Activated T-cell treated with anti-CD3 and anti-CD28 coated beads, Interleukin-2, amount 50 U/mL, for 24 hours (primary cell): ENCODE measurements at regions not wholly inside any gene's neighbourhood (a gene's known extent, or its start where the extent isn't known, plus 50 kb on each side); places are given as distances from the start of the nearest gene placed in this dataset.

Experiments
- DNase-seq: peaks from one replicate; pipeline ENCODE4 v3.0.0-alpha.2; 2020
- H3K27ac Mint-ChIP-seq: 2 replicates; pipeline ENCODE4 v1.8.0; 2020; ENCODE audit warnings: mild to moderate bottlenecking, mixed read lengths
- H3K27me3 Mint-ChIP-seq: 2 replicates; pipeline ENCODE4 v1.8.0; 2020; ENCODE audit warnings: mixed read lengths
- H3K36me3 Mint-ChIP-seq: 2 replicates; pipeline ENCODE4 v1.8.0; 2020; ENCODE audit warnings: low read depth, mixed read lengths
- H3K4me1 Mint-ChIP-seq: 2 replicates; pipeline ENCODE4 v1.8.0; 2020; ENCODE audit warnings: low read depth, mixed read lengths
- H3K4me3 Mint-ChIP-seq: 2 replicates; pipeline ENCODE4 v1.8.0; 2020; ENCODE audit warnings: mild to moderate bottlenecking, moderate library complexity, mixed read lengths
- H3K9me3 Mint-ChIP-seq: 2 replicates; pipeline ENCODE4 v1.8.0; 2020; ENCODE audit warnings: mixed read lengths

- no peak for DNase-seq
- Mint-ChIP-seq H3K4me1 (no peaks in the 10 kb centered on the region), H3K9me3 (peaks cover 7% of the 10 kb centered on the region), H3K4me3 (no peak overlapping the region), H3K27ac (no peak overlapping the region), H3K27me3 (peaks cover 62% of the 10 kb centered on the region), H3K36me3 (no peaks in the 10 kb centered on the region)
Observed at GRCh38 chr6:41404182-41404845, 68.9 kb downstream of the NCR2 start.

GRCh38 chr6:41405941-41406727 is 70.7 kb downstream of the NCR2 start:
- Mint-ChIP-seq H3K27me3 (peaks cover 59% of the 10 kb centered on the region), H3K9me3 (peaks cover 7% of the 10 kb centered on the region), H3K27ac (no peak overlapping the region), H3K4me3 (no peak overlapping the region), H3K4me1 (no peaks in the 10 kb centered on the region), H3K36me3 (no peaks in the 10 kb centered on the region)
- no peak for DNase-seq

- no peak overlapping the region for H3K4me3 Mint-ChIP-seq
- peaks cover under 1% of the 10 kb centered on the region for H3K9me3 Mint-ChIP-seq
- no peaks in the 10 kb centered on the region for H3K36me3 Mint-ChIP-seq
- no peak for DNase-seq
- no peaks in the 10 kb centered on the region for H3K4me1 Mint-ChIP-seq
- H3K27ac Mint-ChIP-seq: no peak overlapping the region
- H3K27me3 Mint-ChIP-seq: peaks cover 51% of the 10 kb centered on the region
Observed at GRCh38 chr6:41406728-41407489, 71.5 kb downstream of the NCR2 start.

GRCh38 chr6:41408576-41408975 is 73.2 kb downstream of the NCR2 start:
- Mint-ChIP-seq H3K4me3 (no peak overlapping the region), H3K27ac (no peak overlapping the region), H3K9me3 (no peaks in the 10 kb centered on the region), H3K36me3 (no peaks in the 10 kb centered on the region), H3K27me3 (peaks cover 53% of the 10 kb centered on the region), H3K4me1 (no peaks in the 10 kb centered on the region)
- no peak for DNase-seq

GRCh38 chr6:41408982-41409381 is 73.6 kb downstream of the NCR2 start:
- Mint-ChIP-seq H3K4me3 (no peak overlapping the region), H3K36me3 (no peaks in the 10 kb centered on the region), H3K27me3 (peaks cover 54% of the 10 kb centered on the region), H3K4me1 (no peaks in the 10 kb centered on the region), H3K9me3 (no peaks in the 10 kb centered on the region), H3K27ac (no peak overlapping the region)
- DNase-seq: no peak

GRCh38 chr6:41409489-41409888 is 74.1 kb downstream of the NCR2 start:
- peaks cover 54% of the 10 kb centered on the region for H3K27me3 Mint-ChIP-seq
- H3K4me3 Mint-ChIP-seq: no peak overlapping the region
- H3K36me3 Mint-ChIP-seq: no peaks in the 10 kb centered on the region
- no peaks in the 10 kb centered on the region for H3K9me3 Mint-ChIP-seq
- no peaks in the 10 kb centered on the region for H3K4me1 Mint-ChIP-seq
- no peak for DNase-seq
- no peak overlapping the region for H3K27ac Mint-ChIP-seq

GRCh38 chr6:41411961-41412360 is 76.6 kb downstream of the NCR2 start:
- DNase-seq: no peak
- no peaks in the 10 kb centered on the region for H3K9me3 Mint-ChIP-seq
- H3K27ac Mint-ChIP-seq: no peak overlapping the region
- H3K4me3 Mint-ChIP-seq: no peak overlapping the region
- peaks cover 2% of the 10 kb centered on the region for H3K4me1 Mint-ChIP-seq
- H3K27me3 Mint-ChIP-seq: peaks cover 65% of the 10 kb centered on the region
- no peaks in the 10 kb centered on the region for H3K36me3 Mint-ChIP-seq

- H3K9me3 Mint-ChIP-seq: no peaks in the 10 kb centered on the region
- H3K4me3 Mint-ChIP-seq: no peak overlapping the region
- peaks cover 2% of the 10 kb centered on the region for H3K4me1 Mint-ChIP-seq
- H3K27ac Mint-ChIP-seq: no peak overlapping the region
- no peak for DNase-seq
- no peaks in the 10 kb centered on the region for H3K36me3 Mint-ChIP-seq
- H3K27me3 Mint-ChIP-seq: peaks cover 70% of the 10 kb centered on the region
Observed at GRCh38 chr6:41413250-41413649, 77.8 kb downstream of the NCR2 start.

GRCh38 chr6:41416501-41416837 is 81.1 kb downstream of the NCR2 start:
- H3K4me1 Mint-ChIP-seq: peaks cover 2% of the 10 kb centered on the region
- peaks cover 76% of the 10 kb centered on the region for H3K27me3 Mint-ChIP-seq
- no peaks in the 10 kb centered on the region for H3K9me3 Mint-ChIP-seq
- H3K4me3 Mint-ChIP-seq: no peak overlapping the region
- H3K36me3 Mint-ChIP-seq: no peaks in the 10 kb centered on the region
- no peak for DNase-seq
- H3K27ac Mint-ChIP-seq: no peak overlapping the region

- Mint-ChIP-seq H3K36me3 (no peaks in the 10 kb centered on the region), H3K4me1 (peaks cover 2% of the 10 kb centered on the region), H3K9me3 (no peaks in the 10 kb centered on the region), H3K4me3 (no peak overlapping the region), H3K27ac (no peak overlapping the region), H3K27me3 (peaks cover 68% of the 10 kb centered on the region)
- no peak for DNase-seq
Observed at GRCh38 chr6:41418741-41419140, 83.3 kb downstream of the NCR2 start.

GRCh38 chr6:41419385-41419784 is 84.0 kb downstream of the NCR2 start:
- Mint-ChIP-seq H3K27ac (no peak overlapping the region), H3K4me1 (peaks cover 2% of the 10 kb centered on the region), H3K27me3 (peaks cover 62% of the 10 kb centered on the region), H3K4me3 (no peak overlapping the region), H3K36me3 (no peaks in the 10 kb centered on the region), H3K9me3 (no peaks in the 10 kb centered on the region)
- DNase-seq: no peak

GRCh38 chr6:41420186-41420585 is 84.8 kb downstream of the NCR2 start:
- Mint-ChIP-seq H3K9me3 (no peaks in the 10 kb centered on the region), H3K4me3 (no peak overlapping the region), H3K27me3 (peaks cover 54% of the 10 kb centered on the region), H3K27ac (no peak overlapping the region), H3K4me1 (peaks cover 2% of the 10 kb centered on the region), H3K36me3 (no peaks in the 10 kb centered on the region)
- no peak for DNase-seq

- Mint-ChIP-seq H3K9me3 (no peaks in the 10 kb centered on the region), H3K4me3 (no peak overlapping the region), H3K36me3 (no peaks in the 10 kb centered on the region), H3K4me1 (no peaks in the 10 kb centered on the region), H3K27me3 (peaks cover 34% of the 10 kb centered on the region), H3K27ac (no peak overlapping the region)
- DNase-seq: no peak
Observed at GRCh38 chr6:41422161-41422560, 86.8 kb downstream of the NCR2 start.

- Mint-ChIP-seq H3K36me3 (no peaks in the 10 kb centered on the region), H3K4me3 (no peak overlapping the region)
Observed at GRCh38 chr6:41423002-41423401, 87.6 kb downstream of the NCR2 start.

More at GRCh38 chr6:41423002-41423401, 87.6 kb downstream of the NCR2 start:
- Mint-ChIP-seq H3K27ac (no peak overlapping the region), H3K9me3 (no peaks in the 10 kb centered on the region), H3K4me1 (no peaks in the 10 kb centered on the region), H3K27me3 (peaks cover 27% of the 10 kb centered on the region)
- no peak for DNase-seq
